H7 (cell line): ENCODE measurements at regions not wholly inside any gene's neighbourhood (a gene's known extent, or its start where the extent isn't known, plus 50 kb on each side); places are given as distances from the start of the nearest gene placed in this dataset.

ENCODE experiments used
- DNase-seq: peaks from one replicate; pipeline ENCODE4 v3.0.0; 2012
- H3K27me3 ChIP-seq: 2 replicates; pipeline ENCODE4 v1.6.0; 2011; ENCODE audit warnings: mild to moderate bottlenecking, low read length; ENCODE audit not compliant: control insufficient read depth, insufficient read depth
- H3K36me3 ChIP-seq: replicated peaks from 2 replicates; pipeline ENCODE4 v1.5.1; 2011; ENCODE audit warnings: low read length; ENCODE audit not compliant: control insufficient read depth, insufficient read depth
- H3K4me3 ChIP-seq: 2 replicates; pipeline ENCODE4 v1.5.1; 2011; ENCODE audit warnings: low read depth, mild to moderate bottlenecking, control low read depth, low read length, moderate library complexity; ENCODE audit not compliant: insufficient read depth

DNA sequence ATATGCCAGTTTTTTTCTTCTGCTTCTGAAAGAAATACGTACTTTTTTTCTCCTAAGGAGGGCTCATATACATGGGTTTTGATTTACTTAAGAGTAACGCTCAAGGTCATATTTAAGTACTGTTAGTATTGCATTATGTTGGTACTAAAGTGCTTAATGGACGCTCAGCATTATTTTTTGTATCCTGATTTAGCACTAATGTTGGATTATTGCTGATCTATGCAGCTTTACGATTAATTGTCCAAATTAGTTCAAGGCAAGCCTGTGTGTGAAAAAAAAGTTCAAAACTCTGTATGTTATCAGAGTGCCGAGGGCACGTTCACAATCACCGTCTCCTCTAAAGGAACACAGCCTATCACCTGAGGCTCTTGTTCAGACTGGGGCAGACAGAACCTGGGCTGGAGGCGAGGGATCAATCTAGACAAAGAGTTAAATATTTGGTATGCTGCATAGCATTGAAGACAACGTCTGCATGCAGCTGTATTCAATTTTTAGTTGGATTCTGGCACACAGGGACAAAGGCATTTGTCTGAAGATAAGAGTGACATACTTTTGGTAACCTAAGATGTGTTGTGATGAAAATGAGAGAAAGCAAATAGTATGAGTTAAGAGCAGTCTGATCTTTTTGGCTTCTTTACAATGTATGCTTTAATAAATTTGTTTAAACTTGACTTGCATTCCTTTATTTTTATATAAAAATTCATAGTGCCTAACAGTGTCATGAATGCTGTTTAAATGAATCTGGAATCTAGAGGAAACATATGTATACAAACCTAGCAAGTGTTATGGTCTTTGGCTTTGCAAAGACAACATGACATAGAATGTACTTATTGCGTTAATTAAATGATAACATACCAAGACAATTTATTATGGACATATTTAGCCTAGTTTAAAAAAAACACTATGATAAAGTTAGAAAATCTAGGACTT, 341.2 kb downstream of the SAMD5 start:
- H3K4me3 ChIP-seq: no peak overlapping the region
- H3K27me3 ChIP-seq: no peaks in the 10 kb centered on the region

DNA sequence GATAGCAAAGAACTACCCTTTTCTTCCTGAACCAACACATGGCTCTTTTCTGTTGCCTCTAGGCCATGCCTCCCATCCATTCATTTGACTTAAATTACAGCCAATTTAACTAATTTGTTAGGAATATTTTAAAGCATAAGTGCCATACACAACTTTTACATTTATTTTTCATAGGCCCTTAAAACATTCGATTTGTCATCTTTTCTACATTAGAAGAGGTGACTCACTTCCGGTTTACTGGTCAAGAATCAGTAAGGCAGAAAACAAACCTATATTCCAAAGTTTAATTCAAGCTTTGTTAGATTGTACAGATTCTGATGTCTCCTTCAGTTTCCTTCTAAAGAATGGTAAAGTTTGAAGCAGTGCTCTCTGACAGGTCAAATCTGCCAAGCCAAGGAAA, 344.3 kb downstream of the SAMD5 start:
- DNase-seq: no peak
- Histone ChIP-seq H3K27me3 (no peaks in the 10 kb centered on the region), H3K4me3 (no peak overlapping the region), H3K36me3 (no peaks in the 10 kb centered on the region)

More for the DNA sequence above, 341.2 kb downstream of the SAMD5 start:
- DNase-seq: no peak
- H3K36me3 ChIP-seq: no peaks in the 10 kb centered on the region

DNA sequence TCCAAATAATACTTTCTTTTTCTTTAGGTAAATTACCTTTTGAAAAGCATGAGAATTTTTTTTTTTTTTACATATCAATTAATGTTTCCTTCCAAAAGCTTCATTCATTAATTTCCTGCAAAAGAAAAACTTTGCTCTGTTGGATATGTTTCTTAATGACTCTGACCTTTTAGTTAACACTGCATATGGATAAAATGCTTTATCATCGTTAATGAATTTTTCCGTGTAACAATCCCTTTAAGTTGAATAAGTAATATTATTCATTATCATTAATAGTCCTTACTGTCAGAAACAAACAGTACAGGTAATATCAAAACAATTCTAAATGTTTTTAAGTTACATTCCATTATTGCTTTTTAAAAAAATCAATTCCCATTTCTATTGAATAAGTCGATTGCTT, 345.1 kb downstream of the SAMD5 start:
- no peak for DNase-seq
- Histone ChIP-seq H3K4me3 (no peak overlapping the region), H3K36me3 (no peaks in the 10 kb centered on the region), H3K27me3 (no peaks in the 10 kb centered on the region)

DNA sequence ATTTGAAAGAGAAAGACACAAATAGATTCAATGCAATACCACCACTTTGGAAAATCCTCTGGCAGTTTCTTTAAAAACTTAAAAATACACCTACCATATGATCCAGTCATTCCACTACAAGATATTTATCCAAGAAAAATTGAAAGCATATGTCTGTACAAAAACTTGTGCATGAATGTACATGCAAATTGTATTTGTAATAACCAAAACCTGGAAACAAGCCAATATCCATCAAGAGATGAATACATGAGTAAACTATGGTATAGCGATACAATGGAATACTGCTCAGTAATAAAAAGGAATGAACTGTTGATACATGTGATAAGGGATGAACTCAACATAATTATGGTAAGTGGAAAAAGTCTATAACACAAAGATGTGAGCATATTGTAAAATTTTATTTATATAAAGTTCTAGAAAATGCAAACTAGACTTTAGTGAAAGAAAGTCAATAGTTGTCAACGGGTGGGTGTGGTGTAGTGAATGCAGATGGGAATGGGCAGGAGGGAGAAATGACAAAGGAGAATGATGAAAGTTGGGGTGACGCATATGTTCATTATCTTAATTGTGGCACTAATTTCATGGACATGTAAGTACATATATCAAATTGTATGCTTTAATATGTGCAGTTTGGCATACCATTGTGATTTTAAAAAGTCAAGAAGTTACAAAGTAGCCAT, 347.5 kb downstream of the SAMD5 start:
- Histone ChIP-seq H3K4me3 (no peak overlapping the region), H3K27me3 (no peaks in the 10 kb centered on the region), H3K36me3 (no peaks in the 10 kb centered on the region)
- DNase-seq: no peak

DNA sequence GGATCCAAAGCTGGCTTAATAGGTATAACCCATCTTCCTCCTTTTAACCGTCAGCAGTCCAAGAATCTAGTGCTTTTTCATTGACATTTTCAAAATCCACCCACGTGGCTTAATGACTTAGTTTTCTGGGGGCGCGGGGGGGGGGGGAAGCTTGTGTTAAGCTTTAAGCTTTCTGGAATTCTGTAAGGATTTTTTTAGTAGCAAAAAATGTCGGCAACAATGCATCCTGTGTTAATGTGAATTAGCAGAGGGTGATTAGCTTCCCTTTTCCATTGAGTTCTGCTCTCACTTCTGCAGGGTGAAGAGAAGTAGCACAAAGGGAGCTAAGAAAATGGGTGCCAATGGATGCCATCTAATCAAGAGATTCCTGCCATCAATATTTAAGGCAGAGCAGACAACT, 348.2 kb downstream of the SAMD5 start:
- H3K4me3 ChIP-seq: no peak overlapping the region
- no peaks in the 10 kb centered on the region for H3K27me3 ChIP-seq
- no peaks in the 10 kb centered on the region for H3K36me3 ChIP-seq
- no peak for DNase-seq

DNA sequence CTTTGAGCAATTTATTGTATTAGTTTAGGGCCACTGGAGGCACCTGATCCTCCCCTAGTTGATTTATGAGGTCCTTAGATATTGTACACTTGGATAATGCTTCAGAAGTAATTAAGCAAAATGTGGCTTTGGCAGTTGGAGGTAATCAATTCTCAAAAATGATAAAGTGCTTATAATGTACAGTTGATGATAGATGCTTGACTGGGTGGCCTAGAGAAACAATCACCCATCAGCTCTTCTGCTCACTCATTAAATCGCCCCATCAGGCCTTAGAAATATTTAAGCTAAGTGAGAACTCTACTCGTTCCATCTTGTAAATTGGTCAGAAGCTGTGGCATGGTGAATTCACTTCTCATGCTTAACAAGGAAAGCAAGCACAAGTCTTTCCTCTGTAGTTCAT, 349.9 kb downstream of the SAMD5 start:
- Histone ChIP-seq H3K36me3 (no peaks in the 10 kb centered on the region), H3K27me3 (no peaks in the 10 kb centered on the region), H3K4me3 (no peak overlapping the region)
- no peak for DNase-seq

DNA sequence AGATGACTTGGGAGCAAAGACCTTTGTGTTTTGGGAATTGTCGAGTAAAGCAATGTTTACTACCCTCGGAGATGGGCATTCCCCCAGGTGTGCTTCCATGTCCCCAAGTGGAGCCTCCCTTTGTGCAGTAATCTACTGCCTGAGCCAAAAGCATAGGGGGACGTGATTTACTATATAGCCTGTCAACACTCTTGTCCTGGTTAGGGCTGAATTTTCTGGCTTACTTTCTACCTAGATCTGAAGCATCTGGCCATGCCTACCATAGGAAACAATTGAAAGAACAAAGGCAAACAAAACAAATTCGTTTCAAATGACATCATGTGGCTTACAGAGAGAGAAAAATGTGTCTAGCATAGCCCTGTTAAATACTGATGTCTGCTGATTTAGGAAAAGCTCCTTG, 350.6 kb downstream of the SAMD5 start:
- Histone ChIP-seq H3K36me3 (no peaks in the 10 kb centered on the region), H3K27me3 (no peaks in the 10 kb centered on the region), H3K4me3 (no peak overlapping the region)
- no peak for DNase-seq

DNA sequence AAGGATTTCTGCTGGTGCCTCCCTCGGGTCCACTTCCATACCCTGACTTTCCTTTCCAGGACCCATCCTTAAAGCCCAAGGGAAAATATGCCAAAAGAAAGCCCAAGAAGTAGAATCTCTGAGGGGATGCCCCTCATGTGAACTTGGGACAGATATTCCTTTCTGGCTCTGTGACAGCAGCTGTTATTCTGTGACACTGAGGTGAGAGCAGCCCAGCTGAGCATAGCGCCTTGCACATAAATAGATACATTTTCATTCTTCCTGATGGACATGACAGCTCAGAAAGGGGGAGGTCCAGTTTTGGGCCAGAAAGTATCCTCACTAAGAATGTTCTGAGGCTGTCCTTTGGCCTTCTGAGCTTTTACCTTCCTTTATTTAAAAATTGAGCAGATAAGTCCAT, 353.2 kb downstream of the SAMD5 start:
- Histone ChIP-seq H3K4me3 (no peak overlapping the region), H3K27me3 (no peaks in the 10 kb centered on the region), H3K36me3 (no peaks in the 10 kb centered on the region)
- DNase-seq: no peak

DNA sequence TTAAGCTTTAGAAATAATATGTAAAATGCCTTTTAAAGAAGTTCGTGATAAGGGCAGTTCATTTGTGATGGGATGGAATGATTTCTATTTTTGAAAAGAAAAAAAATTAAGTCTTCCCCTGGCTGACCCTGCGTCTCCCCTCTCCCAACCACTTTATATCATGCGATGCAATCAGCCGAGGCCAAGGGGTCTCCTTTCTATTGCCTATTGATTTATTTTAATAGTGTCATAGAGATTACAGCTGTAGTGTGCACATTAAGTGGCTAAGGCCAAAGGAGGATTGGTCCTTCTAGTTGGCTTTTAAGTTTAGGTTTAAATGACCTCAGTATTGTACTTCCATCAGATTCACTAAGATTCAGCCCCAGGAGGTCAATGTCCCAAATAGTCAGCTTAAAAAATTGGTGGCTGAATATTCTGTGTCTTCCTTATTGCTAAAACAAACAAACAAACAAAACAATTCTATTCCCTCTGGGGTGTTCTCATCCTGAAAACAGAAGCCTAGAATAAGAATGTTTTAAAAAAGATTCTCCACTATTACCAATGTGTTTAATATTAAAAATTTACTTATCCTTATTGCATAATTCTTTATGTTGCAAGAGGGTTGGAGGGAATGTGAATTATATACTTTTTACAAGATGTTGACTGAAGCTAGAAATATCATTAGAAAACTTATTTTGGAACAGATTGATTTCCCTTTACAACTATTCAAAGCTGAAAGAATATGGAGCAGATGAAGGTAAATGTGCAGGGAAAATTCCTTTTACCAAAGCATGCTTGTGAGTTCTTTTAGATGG, 359.1 kb downstream of the SAMD5 start:
- Histone ChIP-seq H3K4me3 (no peak overlapping the region), H3K27me3 (no peaks in the 10 kb centered on the region), H3K36me3 (no peaks in the 10 kb centered on the region)
- DNase-seq: no peak

DNA sequence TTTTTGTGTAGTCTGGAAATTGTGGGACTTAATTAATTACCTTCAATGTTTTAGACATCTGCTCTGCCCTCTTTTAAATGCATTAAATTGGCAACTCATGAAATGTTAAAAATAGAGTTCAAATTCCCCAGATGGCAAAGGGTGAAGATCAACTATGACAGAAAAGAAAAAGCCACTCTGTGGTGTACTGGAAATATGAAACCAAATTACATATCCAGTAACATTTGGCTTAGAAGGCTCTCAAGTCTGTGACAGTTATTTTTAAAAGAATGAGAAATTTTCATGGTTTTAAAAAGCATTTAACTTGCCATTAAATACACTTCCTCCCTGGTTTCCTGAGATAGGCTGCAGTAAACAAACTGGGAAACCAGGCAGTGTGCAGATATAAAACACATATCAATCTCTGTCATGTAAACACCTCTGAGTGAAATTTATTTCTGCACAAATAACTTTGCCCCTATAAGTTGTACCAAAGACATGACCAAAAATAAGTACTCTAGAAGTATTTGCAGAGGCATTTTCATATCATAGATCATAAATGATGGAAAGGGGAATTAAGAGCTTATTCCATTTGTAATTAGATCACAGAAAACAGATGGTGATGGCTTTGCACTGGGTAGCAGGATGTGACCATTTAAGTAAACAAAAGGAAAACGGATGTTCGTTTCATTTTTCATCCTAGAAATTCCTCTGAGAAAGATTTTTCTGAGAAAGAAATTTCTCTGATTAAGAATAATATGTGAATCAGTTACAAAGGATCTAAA, 360.1 kb downstream of the SAMD5 start:
- Histone ChIP-seq H3K36me3 (no peaks in the 10 kb centered on the region), H3K27me3 (no peaks in the 10 kb centered on the region)
- DNase-seq: no peak

DNA sequence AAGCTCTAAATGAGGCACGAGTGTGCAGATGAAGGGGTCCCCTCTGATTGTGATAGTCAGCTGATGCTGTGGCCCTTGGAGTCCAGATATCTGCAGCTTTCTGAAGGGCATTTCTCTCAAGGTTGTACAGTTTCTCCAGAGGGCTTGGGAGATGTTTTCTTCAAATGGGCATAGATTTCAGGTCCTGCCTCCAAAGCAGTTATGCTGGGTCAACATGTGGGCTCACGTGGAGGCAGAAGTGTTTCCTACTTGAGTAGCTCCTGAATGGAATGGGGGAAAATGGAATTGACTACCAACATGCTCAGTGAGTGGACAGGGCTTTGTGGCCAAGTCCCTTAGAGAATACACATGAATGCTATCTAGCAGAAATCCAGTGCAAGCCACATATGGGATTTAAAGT, 360.7 kb downstream of the SAMD5 start:
- no peaks in the 10 kb centered on the region for H3K36me3 ChIP-seq
- no peak for DNase-seq
- H3K4me3 ChIP-seq: no peak overlapping the region
- H3K27me3 ChIP-seq: no peaks in the 10 kb centered on the region

More for the DNA sequence above, 360.1 kb downstream of the SAMD5 start:
- H3K4me3 ChIP-seq: no peak overlapping the region

DNA sequence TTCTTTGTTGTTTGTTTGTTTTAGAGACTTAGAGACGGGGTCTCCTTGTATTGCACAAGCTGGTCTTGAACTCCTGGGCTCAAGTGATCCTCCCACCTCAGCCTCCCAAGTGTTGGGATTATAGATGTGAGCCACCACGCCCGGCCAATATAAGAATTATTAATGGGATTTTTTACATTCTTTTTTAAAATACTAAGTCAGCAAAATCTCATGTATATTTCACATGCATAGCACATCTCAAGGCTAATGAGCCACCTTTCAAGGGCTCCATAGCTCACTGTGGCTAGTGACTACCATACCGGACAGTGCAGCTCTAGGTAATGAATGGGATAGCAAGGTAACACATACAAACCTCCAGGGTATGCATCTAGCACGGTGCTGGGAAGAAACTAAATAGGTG, 361.4 kb downstream of the SAMD5 start:
- no peak for DNase-seq
- Histone ChIP-seq H3K4me3 (no peak overlapping the region), H3K36me3 (no peaks in the 10 kb centered on the region), H3K27me3 (no peaks in the 10 kb centered on the region)

DNA sequence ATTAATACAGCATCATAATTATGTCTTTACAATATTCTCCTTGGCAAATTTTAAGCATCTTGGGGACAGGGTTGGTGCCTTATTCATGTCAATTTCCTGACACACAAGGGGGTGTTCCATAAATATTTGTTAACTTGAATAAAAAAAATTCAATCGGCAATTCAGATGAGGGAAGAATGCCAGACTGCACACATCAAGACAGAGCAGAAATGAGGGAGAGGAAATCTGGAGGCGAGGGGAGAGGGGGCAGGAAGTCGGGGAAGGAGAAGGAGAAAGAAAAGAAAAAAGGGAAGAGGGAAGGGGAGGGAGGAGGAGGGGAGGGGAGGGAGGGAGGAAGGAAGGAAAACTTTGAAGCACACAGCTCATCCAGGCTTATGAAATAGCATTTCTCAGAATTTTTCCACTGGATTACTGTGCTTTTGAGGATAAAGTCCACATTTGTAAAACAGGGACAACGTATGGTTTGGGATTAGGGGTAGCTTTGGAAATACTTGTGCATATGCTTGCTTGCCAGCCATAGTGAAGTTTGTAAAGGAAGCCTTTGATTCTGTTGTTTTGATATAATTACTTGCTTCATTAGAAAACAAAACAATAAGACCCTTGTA, 362.1 kb downstream of the SAMD5 start:
- Histone ChIP-seq H3K36me3 (no peaks in the 10 kb centered on the region), H3K27me3 (no peaks in the 10 kb centered on the region), H3K4me3 (no peak overlapping the region)
- DNase-seq: no peak

DNA sequence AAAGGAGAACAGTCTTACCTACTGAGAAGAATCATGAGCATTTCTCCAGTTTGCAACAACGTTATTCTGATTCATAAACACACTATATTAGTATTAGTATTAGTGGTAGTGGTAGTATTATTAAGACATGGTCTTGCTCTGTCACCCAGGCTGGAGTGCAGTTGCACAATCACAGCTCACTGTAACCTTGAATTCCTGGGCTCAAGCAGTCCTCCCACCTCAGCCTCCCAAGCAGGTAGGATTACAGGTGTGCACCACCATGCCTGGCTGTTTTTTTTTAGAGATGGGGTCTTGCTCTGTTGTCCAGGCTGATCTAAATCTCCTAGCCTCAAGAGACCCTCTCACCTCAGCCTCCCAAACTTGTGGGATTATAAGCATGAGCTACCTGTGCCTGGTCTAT, 363.5 kb downstream of the SAMD5 start:
- no peak for DNase-seq
- Histone ChIP-seq H3K4me3 (no peak overlapping the region), H3K27me3 (no peaks in the 10 kb centered on the region)

More for the DNA sequence above, 363.5 kb downstream of the SAMD5 start:
- no peaks in the 10 kb centered on the region for H3K36me3 ChIP-seq
